H1 (cell line): ENCODE measurements at regions not wholly inside any gene's neighbourhood (a gene's known extent, or its start where the extent isn't known, plus 50 kb on each side); places are given as distances from the start of the nearest gene placed in this dataset.

Experiments used
- CTCF ChIA-PET: fragments of 300-600 bp; sonication (Branson Sonifier 250); formaldehyde crosslinking; loops from one replicate; lab custom pipeline; 2021; ENCODE audit not compliant: partially characterized antibody; lab: Charles Lee
- POLR2A ChIA-PET: fragments of 300-600 bp; sonication (Branson Sonifier 250); formaldehyde crosslinking; loops from one replicate; lab custom pipeline; 2021; ENCODE audit warnings: inconsistent platforms; ENCODE audit not compliant: partially characterized antibody; lab: Charles Lee
- DNase-seq, 2 experiments: peaks; one replicate each; pipeline versions ENCODE4 v3.0.0 to v3.0.0-alpha.2; 2010 to 2022; ENCODE audit warnings: low spot score in 2 of 2, low read depth in 1 of 2, mixed read lengths in 1 of 2
- FAIRE-seq: peaks from 2 replicates; lab custom pipeline; 2011; peaks lifted over from hg19 to GRCh38; lab: Jason Lieb, UNC
- H2AFZ ChIP-seq: 2 replicates; pipeline ENCODE4 v1.8.1; 2012; ENCODE audit warnings: low read length, inconsistent platforms
- H2AK5ac ChIP-seq: 2 replicates; pipeline ENCODE4 v1.6.1; 2013; ENCODE audit warnings: low read depth, low read length
- H2BK120ac ChIP-seq: replicated peaks from 2 replicates; pipeline ENCODE3; 2013; ENCODE audit warnings: low read depth, low read length, inconsistent platforms
- H2BK12ac ChIP-seq: 2 replicates; pipeline ENCODE4 v1.6.1; 2013; ENCODE audit warnings: low read depth, low read length
- H2BK15ac ChIP-seq: 2 replicates; pipeline ENCODE4 v1.6.1; 2013; ENCODE audit warnings: low read length
- H2BK20ac ChIP-seq: 2 replicates; pipeline ENCODE4 v1.6.1; 2013; ENCODE audit warnings: low read length
- H2BK5ac ChIP-seq: 2 replicates; pipeline ENCODE4 v1.6.1; 2013; ENCODE audit warnings: low read depth, low read length
- H3K14ac ChIP-seq: 2 replicates; pipeline ENCODE4 v1.6.1; 2013; ENCODE audit warnings: inconsistent platforms; ENCODE audit not compliant: insufficient read length
- H3K18ac ChIP-seq: 2 replicates; pipeline ENCODE4 v1.6.1; 2013; ENCODE audit warnings: low read length; ENCODE audit errors: extremely low read depth
- H3K23ac ChIP-seq: 2 replicates; pipeline ENCODE4 v1.6.1; 2013; ENCODE audit warnings: inconsistent platforms; ENCODE audit not compliant: insufficient read length
- H3K23me2 ChIP-seq: 2 replicates; pipeline ENCODE4 v1.6.1; 2013; ENCODE audit warnings: low read depth, low read length
- H3K27ac ChIP-seq: 2 replicates; pipeline ENCODE4 v1.6.1; 2011; ENCODE audit warnings: low read depth, low read length, inconsistent platforms
- H3K27me3 ChIP-seq, 4 experiments: replicated peaks in 1 of 4; 1 replicate in 1 of 4; 2 replicates in 3 of 4; pipeline versions ENCODE4 v1.6.1 to v1.8.1; 2011 to 2013; ENCODE audit warnings: low read length in 3 of 4, mild to moderate bottlenecking in 3 of 4, inconsistent platforms in 2 of 4, mixed read lengths in 2 of 4, moderate library complexity in 1 of 4; ENCODE audit not compliant: control insufficient read depth in 3 of 4, insufficient read depth in 3 of 4; ENCODE audit errors: extremely low read depth in 1 of 4
- H3K36me3 ChIP-seq, 4 experiments: 2 replicates each; pipeline versions ENCODE4 v1.6.1 to v1.8.1; 2011 to 2013; ENCODE audit warnings: mild to moderate bottlenecking in 4 of 4, low read length in 3 of 4, moderate library complexity in 2 of 4, control low read depth in 1 of 4, inconsistent platforms in 1 of 4; ENCODE audit not compliant: insufficient read depth in 4 of 4, control insufficient read depth in 2 of 4
- H3K4ac ChIP-seq: replicated peaks from 2 replicates; pipeline ENCODE3; 2013; ENCODE audit warnings: low read length, low read depth, mixed read lengths, inconsistent platforms; ENCODE audit not compliant: insufficient read length
- H3K4me1 ChIP-seq, 4 experiments: replicated peaks in 1 of 4; 1 replicate in 1 of 4; 2 replicates in 3 of 4; pipeline versions ENCODE4 v1.6.1 to v1.8.1; 2011 to 2013; ENCODE audit warnings: low read length in 3 of 4, inconsistent platforms in 2 of 4, mixed read lengths in 1 of 4; ENCODE audit not compliant: insufficient read depth in 4 of 4, control insufficient read depth in 3 of 4
- H3K4me2 ChIP-seq, 2 experiments: 2 replicates each; pipeline versions ENCODE4 v1.6.1 to v1.8.1; 2011 to 2013; ENCODE audit warnings: low read depth in 2 of 2, low read length in 2 of 2, control low read depth in 1 of 2, inconsistent platforms in 1 of 2, mild to moderate bottlenecking in 1 of 2; ENCODE audit not compliant: insufficient read depth in 1 of 2
- H3K4me3 ChIP-seq, 4 experiments: fragments of 200-600, 300-600 bp in 1 of 4; sonication (generic), shearing (Covaris generic), sonication (Bioruptor Twin) in 1 of 4; 2 replicates each; pipeline versions ENCODE4 v1.5.1 to v1.8.1; 2011 to 2016; ENCODE audit warnings: low read length in 4 of 4, low read depth in 3 of 4, control low read depth in 2 of 4, inconsistent platforms in 2 of 4, mild to moderate bottlenecking in 2 of 4, mixed read lengths in 1 of 4, moderate library complexity in 1 of 4; ENCODE audit not compliant: insufficient read depth in 2 of 4; ENCODE audit errors: extremely low read depth in 1 of 4
- H3K56ac ChIP-seq: replicated peaks from 2 replicates; pipeline ENCODE3; 2013; ENCODE audit warnings: low read depth, mild to moderate bottlenecking, mixed read lengths, low read length, inconsistent platforms; ENCODE audit not compliant: insufficient read length
- H3K79me1 ChIP-seq: 2 replicates; pipeline ENCODE4 v1.6.1; 2013; ENCODE audit warnings: low read depth, low read length, control low read depth
- H3K79me2 ChIP-seq, 2 experiments: 2 replicates each; pipeline versions ENCODE4 v1.6.1 to v1.8.1; 2012 to 2013; ENCODE audit warnings: low read length in 2 of 2, mild to moderate bottlenecking in 2 of 2, inconsistent platforms in 1 of 2; ENCODE audit not compliant: insufficient read depth in 2 of 2, control insufficient read depth in 1 of 2
- H3K9ac ChIP-seq, 4 experiments: replicated peaks in 1 of 4; 1 replicate in 1 of 4; 2 replicates in 3 of 4; pipeline versions ENCODE4 v1.6.1 to v1.8.1; 2011 to 2013; ENCODE audit warnings: low read depth in 3 of 4, low read length in 3 of 4, control low read depth in 2 of 4, mild to moderate bottlenecking in 2 of 4, moderate library complexity in 2 of 4, inconsistent platforms in 1 of 4; ENCODE audit errors: extremely low read depth in 1 of 4
- H3K9me3 ChIP-seq, 2 experiments: 2 replicates each; pipeline versions ENCODE4 v1.6.1 to v1.8.1; 2012 to 2013; ENCODE audit warnings: mild to moderate bottlenecking in 2 of 2, moderate library complexity in 2 of 2, control low read depth in 1 of 2, inconsistent platforms in 1 of 2, low read depth in 1 of 2, low read length in 1 of 2, mixed read lengths in 1 of 2; ENCODE audit not compliant: insufficient read depth in 2 of 2
- H4K20me1 ChIP-seq, 2 experiments: replicated peaks in 1 of 2; 2 replicates each; pipeline versions ENCODE3 to v1.8.1; 2011 to 2013; ENCODE audit warnings: inconsistent platforms in 2 of 2, low read length in 2 of 2, mild to moderate bottlenecking in 1 of 2; ENCODE audit not compliant: insufficient read depth in 2 of 2, control insufficient read depth in 1 of 2
- H4K5ac ChIP-seq: 2 replicates; pipeline ENCODE4 v1.6.1; 2013; ENCODE audit warnings: low read length, low read depth, mixed read lengths, inconsistent platforms; ENCODE audit not compliant: insufficient read length
- H4K8ac ChIP-seq: 2 replicates; pipeline ENCODE4 v1.8.0; 2013; ENCODE audit warnings: mild to moderate bottlenecking, moderate library complexity, low read length, inconsistent platforms; ENCODE audit not compliant: insufficient read depth; ENCODE audit errors: extremely low read depth
- H4K91ac ChIP-seq: replicated peaks from 2 replicates; pipeline ENCODE3; 2013; ENCODE audit warnings: low read length, mixed read lengths, inconsistent platforms; ENCODE audit not compliant: insufficient read length
- CEBPB ChIP-seq: IDR thresholded peaks from 2 replicates; pipeline ENCODE4 v1.6.1; 2012; ENCODE audit warnings: low read depth, low read length
- CHD1 ChIP-seq: IDR thresholded peaks from 2 replicates; pipeline ENCODE4 v1.6.1; 2012; ENCODE audit warnings: low read depth, low read length, improper control_type of control experiment
- CREB1 ChIP-seq: IDR thresholded peaks from 2 replicates; pipeline ENCODE4 v1.6.1; 2012; ENCODE audit warnings: inconsistent platforms
- KDM4A ChIP-seq: IDR thresholded peaks from one replicate; pipeline ENCODE4 v1.7.1; 2012; ENCODE audit warnings: low read depth, mild to moderate bottlenecking, moderate library complexity, low read length, inconsistent platforms; ENCODE audit not compliant: severe bottlenecking
- KDM5A ChIP-seq: fragments of 200-600 bp; IDR thresholded peaks from 2 replicates; pipeline ENCODE4 v1.7.1; 2012; ENCODE audit warnings: mild to moderate bottlenecking, low read length, inconsistent platforms, mixed read lengths
- RNF2 ChIP-seq: fragments of 200-900, 300-1000 bp; sonication (generic); IDR thresholded peaks from 2 replicates; pipeline ENCODE4 v1.7.1; 2016; ENCODE audit warnings: borderline replicate concordance, low read depth, mild to moderate bottlenecking, antibody characterized with exemption, low read length; ENCODE audit not compliant: poor library complexity, severe bottlenecking; ENCODE audit errors: missing control alignments
- SIRT6 ChIP-seq: IDR thresholded peaks from one replicate; pipeline ENCODE4 v1.7.1; 2012; ENCODE audit warnings: low read length, inconsistent platforms
- SP4 ChIP-seq: IDR thresholded peaks from 2 replicates; pipeline ENCODE4 v1.6.1; 2012; ENCODE audit warnings: low read length, inconsistent platforms
- TAF1 ChIP-seq: IDR thresholded peaks from 2 replicates; pipeline ENCODE4 v1.6.1; 2011; ENCODE audit warnings: mild to moderate bottlenecking, low read depth, low read length
- TAF7 ChIP-seq: optimal IDR thresholded peaks from 2 replicates; pipeline ENCODE3; 2011; ENCODE audit warnings: low read depth, mild to moderate bottlenecking, inconsistent platforms, low read length, moderate library complexity, borderline replicate concordance
- TEAD4 ChIP-seq: IDR thresholded peaks from 2 replicates; pipeline ENCODE4 v1.6.1; 2012; ENCODE audit warnings: low read depth, low read length, inconsistent platforms, mixed read lengths
- WGBS, 2 experiments: shearing (Covaris generic) in 1 of 2; methylation state at CpG; one replicate each; pipeline versions ENCODE4 v1.1.6 to v1.1.7; 2013 to 2015; ENCODE audit warnings: low lambda C conversion rate in 2 of 2, mixed read lengths in 2 of 2, inconsistent platforms in 1 of 2, low coverage in 1 of 2, missing lambda C conversion rate in 1 of 2; ENCODE audit not compliant: insufficient replicate concordance in 2 of 2, insufficient coverage in 1 of 2, insufficient read length in 1 of 2; ENCODE audit errors: extremely low coverage in 1 of 2, missing lambda C conversion rate in 1 of 2; 5-methylcytosine and 5-hydroxymethylcytosine counted together
- TF ChIP-seq, protein P1 (sequence below), 3 experiments: IDR thresholded peaks; 1 replicate in 2 of 3; 2 replicates in 1 of 3; pipeline versions ENCODE4 v1.5.1 to v1.6.1; 2011; ENCODE audit warnings: low read length in 3 of 3, mild to moderate bottlenecking in 3 of 3, inconsistent platforms in 2 of 3, low read depth in 1 of 3, moderate library complexity in 1 of 3; ENCODE audit not compliant: insufficient read depth in 1 of 3; ENCODE audit errors: control extremely low read depth in 1 of 3
- TF ChIP-seq, protein P2 (sequence below): IDR thresholded peaks from 2 replicates; pipeline ENCODE4 v1.6.1; 2012; ENCODE audit warnings: inconsistent platforms

DNA sequence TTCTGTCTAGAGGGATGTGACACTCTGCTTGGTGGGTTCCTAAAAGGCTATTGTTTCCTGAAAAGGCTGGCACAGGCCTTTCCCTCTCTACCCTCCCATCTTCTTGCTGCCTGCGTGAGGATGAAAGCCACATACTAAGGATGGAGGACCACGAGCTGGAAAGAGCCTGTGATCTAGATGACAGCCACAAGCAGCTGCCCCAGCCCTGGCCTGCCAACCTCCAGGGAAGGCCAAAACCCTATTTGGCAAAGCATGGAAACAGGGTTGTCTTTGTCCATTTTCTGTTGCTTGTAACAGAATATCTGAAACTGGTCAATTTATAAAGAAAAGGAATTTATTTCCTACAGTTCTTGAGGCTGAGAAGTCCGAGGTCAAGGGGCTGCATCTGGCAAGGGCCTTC, 144.5 kb downstream of the FBLN2 start:
- H2BK5ac ChIP-seq, result no peak overlapping the region
- H3K4me2 ChIP-seq, result no peak overlapping the region
- H3K79me2 ChIP-seq, result no peaks in the 10 kb centered on the region
- H4K5ac ChIP-seq, result no peak overlapping the region
- no peak overlapping the region for H3K9ac ChIP-seq
- no peaks in the 10 kb centered on the region for H3K79me1 ChIP-seq
- H2BK20ac ChIP-seq, result no peak overlapping the region
- no peak overlapping the region for H2BK12ac ChIP-seq
- no peaks in the 10 kb centered on the region for H3K23me2 ChIP-seq
- no peak overlapping the region for H3K23ac ChIP-seq
- no peak overlapping the region for H4K91ac ChIP-seq
- H3K4me1 ChIP-seq, result peaks cover 3 to 4% (median 3%) of the 10 kb centered on the region in 4 experiments
- no peak for DNase-seq
- no peaks in the 10 kb centered on the region for H3K36me3 ChIP-seq
- POLR2A ChIA-PET, result interaction anchor here (1.2 kb wide), 1 partner anchor 26 kb away, joined by 3 read pairs; no protein-coding TSS in a partner anchor
- FAIRE-seq, result no peak
- 93% methylated on average over 3 of the region's 3 CpGs; no CpG with 5 or more reads in 1 of the 2 experiments for WGBS, 2 experiments
- no peak overlapping the region for H2BK15ac ChIP-seq
- H4K20me1 ChIP-seq, result no peaks in the 10 kb centered on the region
- no peak overlapping the region for H3K14ac ChIP-seq
- H4K8ac ChIP-seq, result no peak overlapping the region; the same call in 1 of the 2 replicates
- no peaks in the 10 kb centered on the region for H3K9me3 ChIP-seq
- H2BK120ac ChIP-seq, result no peak overlapping the region
- no peak overlapping the region for H3K4ac ChIP-seq
- H3K27me3 ChIP-seq, result no peaks in the 10 kb centered on the region
- H3K27ac ChIP-seq, result no peak overlapping the region
- no peak overlapping the region for H2AK5ac ChIP-seq
- no peak overlapping the region for H3K56ac ChIP-seq
- H3K18ac ChIP-seq, result no peak overlapping the region
- CTCF ChIA-PET, result interaction anchor here (0.5 to 2.1 kb wide), 4 partner anchors 35 to 456 kb away, joined by 3 to 11 read pairs (median 4); no protein-coding TSS in a partner anchor
- H3K4me3 ChIP-seq, result no peak overlapping the region
- no peak overlapping the region for H2AFZ ChIP-seq
- TF ChIP-seq SP4 (no peak), KDM4A (no peak), KDM5A (no peak), CEBPB (no peak), RNF2 (no peak), CHD1 (no peak), SIRT6 (no peak), TAF7 (no peak), CREB1 (no peak), TEAD4 (no peak), TAF1 (no peak)
- TF ChIP-seq, protein P1, sequence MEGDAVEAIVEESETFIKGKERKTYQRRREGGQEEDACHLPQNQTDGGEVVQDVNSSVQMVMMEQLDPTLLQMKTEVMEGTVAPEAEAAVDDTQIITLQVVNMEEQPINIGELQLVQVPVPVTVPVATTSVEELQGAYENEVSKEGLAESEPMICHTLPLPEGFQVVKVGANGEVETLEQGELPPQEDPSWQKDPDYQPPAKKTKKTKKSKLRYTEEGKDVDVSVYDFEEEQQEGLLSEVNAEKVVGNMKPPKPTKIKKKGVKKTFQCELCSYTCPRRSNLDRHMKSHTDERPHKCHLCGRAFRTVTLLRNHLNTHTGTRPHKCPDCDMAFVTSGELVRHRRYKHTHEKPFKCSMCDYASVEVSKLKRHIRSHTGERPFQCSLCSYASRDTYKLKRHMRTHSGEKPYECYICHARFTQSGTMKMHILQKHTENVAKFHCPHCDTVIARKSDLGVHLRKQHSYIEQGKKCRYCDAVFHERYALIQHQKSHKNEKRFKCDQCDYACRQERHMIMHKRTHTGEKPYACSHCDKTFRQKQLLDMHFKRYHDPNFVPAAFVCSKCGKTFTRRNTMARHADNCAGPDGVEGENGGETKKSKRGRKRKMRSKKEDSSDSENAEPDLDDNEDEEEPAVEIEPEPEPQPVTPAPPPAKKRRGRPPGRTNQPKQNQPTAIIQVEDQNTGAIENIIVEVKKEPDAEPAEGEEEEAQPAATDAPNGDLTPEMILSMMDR (IDR thresholded peaks at IDR 0.05; ENCODE audit: control extremely low read depth in 1 of 3, insufficient read depth in 1 of 3, low read depth in 1 of 3, low read length in 3 of 3), result no peak
- TF ChIP-seq, protein P2, sequence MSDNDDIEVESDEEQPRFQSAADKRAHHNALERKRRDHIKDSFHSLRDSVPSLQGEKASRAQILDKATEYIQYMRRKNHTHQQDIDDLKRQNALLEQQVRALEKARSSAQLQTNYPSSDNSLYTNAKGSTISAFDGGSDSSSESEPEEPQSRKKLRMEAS, result no peak
